A673 (cell line): ENCODE measurements at regions not wholly inside any gene's neighbourhood (a gene's known extent, or its start where the extent isn't known, plus 50 kb on each side); places are given as distances from the start of the nearest gene placed in this dataset.

Experiments
- BruUV-seq: library from RNA; stranded (reverse); fragments of 400-500 nt; replicated peaks from 2 replicates; lab custom pipeline; 2021; lab: Mats Ljungman, UMichigan
- CTCF ChIA-PET: fragments of 300-600 bp; sonication (Branson Sonifier 250); formaldehyde crosslinking; loops from one replicate; lab custom pipeline; 2022; ENCODE audit warnings: antibody characterized with exemption; lab: Charles Lee
- POLR2A ChIA-PET: fragments of 300-600 bp; sonication (Branson Sonifier 250); formaldehyde crosslinking; loops from one replicate; lab custom pipeline; 2022; ENCODE audit warnings: antibody characterized with exemption; ENCODE audit not compliant: low non-redundant PET; lab: Charles Lee
- DNase-seq: peaks from one replicate; pipeline ENCODE4 v3.0.0-alpha.2; 2015; ENCODE audit warnings: low spot score
- H3K27ac ChIP-seq: fragments of 200-600 bp; sonication (generic); 2 replicates; pipeline ENCODE4 v1.5.1; 2016; ENCODE audit warnings: mixed run types, low read depth, mild to moderate bottlenecking, mixed read lengths, antibody characterized with exemption, low read length; ENCODE audit not compliant: poor library complexity, severe bottlenecking
- H3K27me3 ChIP-seq: fragments of 200-600 bp; sonication (generic); replicated peaks from 2 replicates; pipeline ENCODE4 v1.6.1; 2017; ENCODE audit warnings: mixed run types, low read depth, mild to moderate bottlenecking, mixed read lengths, antibody characterized with exemption, low read length; ENCODE audit not compliant: insufficient read depth, poor library complexity
- H3K36me3 ChIP-seq: fragments of 200-600 bp; sonication (generic); 2 replicates; pipeline ENCODE4 v1.6.1; 2016; ENCODE audit warnings: mixed run types, mild to moderate bottlenecking, mixed read lengths, antibody characterized with exemption, low read length; ENCODE audit not compliant: insufficient read depth, poor library complexity, severe bottlenecking
- H3K4me1 ChIP-seq: fragments of 200-600 bp; sonication (generic); 2 replicates; pipeline ENCODE4 v1.6.1; 2017; ENCODE audit warnings: mixed run types, mild to moderate bottlenecking, mixed read lengths, antibody characterized with exemption, low read length; ENCODE audit not compliant: insufficient read depth, poor library complexity, severe bottlenecking
- H3K4me3 ChIP-seq: fragments of 200-600 bp; sonication (generic); 2 replicates; pipeline ENCODE4 v1.5.1; 2016; ENCODE audit warnings: low read depth, mixed run types, mild to moderate bottlenecking, mixed read lengths, low read length; ENCODE audit not compliant: poor library complexity, severe bottlenecking
- H3K9me3 ChIP-seq: fragments of 200-600 bp; sonication (generic); 2 replicates; pipeline ENCODE4 v1.6.1; 2016; ENCODE audit warnings: mixed run types, low read depth, mild to moderate bottlenecking, mixed read lengths, antibody characterized with exemption, low read length; ENCODE audit not compliant: poor library complexity, severe bottlenecking
- CTCF ChIP-seq: fragments of 300-800, 200-600 bp; sonication (generic); conservative IDR thresholded peaks from 2 replicates; pipeline ENCODE4 v1.5.1; 2017; ENCODE audit warnings: low read depth, mild to moderate bottlenecking, antibody characterized with exemption, low read length, moderate library complexity, mixed read lengths
- EZH2 ChIP-seq: fragments of 200-600 bp; sonication (generic); IDR thresholded peaks from 2 replicates; pipeline ENCODE4 v1.6.1; 2017; ENCODE audit warnings: borderline replicate concordance, low read depth, mild to moderate bottlenecking, mixed read lengths, antibody characterized with exemption, low read length; ENCODE audit not compliant: poor library complexity, severe bottlenecking
- intact Hi-C: fragments of 100-400 bp; cut with micrococcal nuclease; formaldehyde crosslinking; loops from one replicate; pipeline ENCODE4 v1.10.0; 2022; ENCODE audit not compliant: unreplicated experiment

- H3K27ac ChIP-seq = no peak overlapping the region
- H3K4me3 ChIP-seq = no peak overlapping the region
- H3K27me3 ChIP-seq = peaks cover 24% of the 10 kb centered on the region
- POLR2A ChIA-PET = no interaction called here
- DNase-seq = no peak
- H3K9me3 ChIP-seq = no peaks in the 10 kb centered on the region
- CTCF ChIA-PET = no interaction called here
- BruUV-seq = no TSS peak
- TF ChIP-seq EZH2 = no peak
- TF ChIP-seq CTCF = no peak
- no peaks in the 10 kb centered on the region for H3K36me3 ChIP-seq
- no peaks in the 10 kb centered on the region for H3K4me1 ChIP-seq
- intact Hi-C loops = no loop called here
Observed at GRCh38 chr2:60371219-60371618, 182.2 kb downstream of the BCL11A start.

- intact Hi-C loops = no loop called here
- CTCF ChIA-PET = no interaction called here
- Histone ChIP-seq H3K9me3 (no peaks in the 10 kb centered on the region), H3K36me3 (no peaks in the 10 kb centered on the region), H3K4me1 (no peaks in the 10 kb centered on the region), H3K27me3 (peaks cover 24% of the 10 kb centered on the region), H3K4me3 (no peak overlapping the region), H3K27ac (no peak overlapping the region)
- POLR2A ChIA-PET = no interaction called here
- no peak for TF ChIP-seq CTCF
- no peak for TF ChIP-seq EZH2
- no peak for DNase-seq
- no TSS peak for BruUV-seq
Observed at GRCh38 chr2:60370814-60371213, 182.6 kb downstream of the BCL11A start.

- peaks cover 10% of the 10 kb centered on the region for H3K27me3 ChIP-seq
- no peak for TF ChIP-seq EZH2
- no peak for TF ChIP-seq CTCF
- no peaks in the 10 kb centered on the region for H3K9me3 ChIP-seq
- no TSS peak for BruUV-seq
- POLR2A ChIA-PET = no interaction called here
- no peaks in the 10 kb centered on the region for H3K36me3 ChIP-seq
- no peak overlapping the region for H3K27ac ChIP-seq
- H3K4me1 ChIP-seq = no peaks in the 10 kb centered on the region
- CTCF ChIA-PET = no interaction called here
- no peak overlapping the region for H3K4me3 ChIP-seq
- intact Hi-C loops = no loop called here
- DNase-seq = no peak
Observed at GRCh38 chr2:60368456-60368855, 185.0 kb downstream of the BCL11A start.
